Stomach (tissue), 8 donors: ENCODE measurements at regions not wholly inside any gene's neighbourhood (a gene's known extent, or its start where the extent isn't known, plus 50 kb on each side); places are given as distances from the start of the nearest gene placed in this dataset.

Source experiments
- DNase-seq, 2 donors: peaks; one replicate each; pipeline versions ENCODE4 v3.0.0 to v3.0.0-alpha.2; 2013 to 2019
- H3K27ac ChIP-seq, 5 donors: fragments of 200-600 bp in 4 of 5; sonication (generic) in 4 of 5; one replicate each; pipeline ENCODE4 v1.5.1; 2013 to 2019; ENCODE audit warnings: mild to moderate bottlenecking in 1 of 5, moderate library complexity in 1 of 5
- H3K27me3 ChIP-seq, 3 donors: fragments of 200-600 bp; sonication (generic); one replicate each; pipeline ENCODE4 v1.5.1; 2017 to 2019; ENCODE audit warnings: mixed run types in 1 of 3
- H3K36me3 ChIP-seq, 4 donors: fragments of 200-600 bp; sonication (generic); 1 replicate in 3 of 4; 2 replicates in 1 of 4; pipeline ENCODE4 v1.5.1; 2016 to 2019
- H3K4me1 ChIP-seq, 4 donors: fragments of 200-600 bp; sonication (generic); one replicate each; pipeline ENCODE4 v1.5.1; 2016 to 2019
- H3K4me3 ChIP-seq, 4 donors: fragments of 200-600 bp; sonication (generic) in 3 of 4; one replicate each; pipeline ENCODE4 v1.5.1; 2016 to 2019; ENCODE audit warnings: mild to moderate bottlenecking in 1 of 4
- H3K9me3 ChIP-seq, 4 donors: fragments of 200-600 bp; sonication (generic); one replicate each; pipeline ENCODE4 v1.5.1; 2016 to 2019
- CTCF ChIP-seq, 7 experiments: fragments of 450-650 bp in 4 of 7; fragments of 200-600 bp in 3 of 7; sonication (generic) in 3 of 7; IDR thresholded peaks; one replicate each; pipeline ENCODE4 v1.5.1; 2016 to 2019; ENCODE audit warnings: antibody characterized with exemption in 7 of 7, control low read depth in 2 of 7, mild to moderate bottlenecking in 1 of 7
- EP300 ChIP-seq: sonication (generic); formaldehyde crosslinking; IDR thresholded peaks from one replicate; pipeline ENCODE4 v1.6.1; 2017; ENCODE audit warnings: antibody characterized with exemption
- POLR2A ChIP-seq, 4 donors: fragments of 450-650 bp; IDR thresholded peaks; one replicate each; pipeline ENCODE4 v1.6.1; 2016; ENCODE audit warnings: antibody characterized with exemption in 4 of 4, control low read depth in 2 of 4, mild to moderate bottlenecking in 1 of 4, moderate library complexity in 1 of 4
- POLR2AphosphoS5 ChIP-seq, 3 donors: sonication (generic); formaldehyde crosslinking; IDR thresholded peaks; one replicate each; pipeline ENCODE4 v1.6.1; 2016; ENCODE audit warnings: antibody characterized with exemption in 3 of 3
- WGBS, 5 donors: extraction: QIAGEN DNeasy Blood & Tissue Kit in 3 of 5; methylation state at CpG; one replicate each; pipeline versions ENCODE4 v1.1.5 to v1.1.7; 2013 to 2018; 5-methylcytosine and 5-hydroxymethylcytosine counted together
- intact Hi-C: fragments of 100-400 bp; cut with DNase I; formaldehyde crosslinking; loops from one replicate; pipeline ENCODE4 v1.15.1; 2023; ENCODE audit warnings: low total_unique reads
- donor health status: healthy with polysubstance abuse.
- donor health status: Bipolar disorder and iron deficiency.
- donor health status: healthy.

GRCh38 chr12:93300611-93301021 is 77.1 kb upstream of the NUDT4 start:
- Histone ChIP-seq H3K27me3 (no peaks in the 10 kb centered on the region), H3K36me3 (no peaks in the 10 kb centered on the region), H3K9me3 (peaks cover 0 to under 1% (median 0%) of the 10 kb centered on the region in 4 donors), H3K4me3 (no peak overlapping the region), H3K4me1 (peaks cover 0 to 31% (median 2%) of the 10 kb centered on the region in 4 donors), H3K27ac (peak overlapping the region in 1 of 5 donors; percentile 78)
- no peak for DNase-seq
- WGBS, 5 donors = 15 to 46% (median 37%) methylated on average over 2 of the region's 2 CpGs
- intact Hi-C loops = no loop called here
- no peak for TF ChIP-seq POLR2AphosphoS5 (IDR thresholded peaks at IDR 0.05)
- TF ChIP-seq POLR2A (IDR thresholded peaks at IDR 0.05) = no peak
- TF ChIP-seq EP300 = no peak
- no peak for TF ChIP-seq CTCF (IDR thresholded peaks at IDR 0.05)

DNA sequence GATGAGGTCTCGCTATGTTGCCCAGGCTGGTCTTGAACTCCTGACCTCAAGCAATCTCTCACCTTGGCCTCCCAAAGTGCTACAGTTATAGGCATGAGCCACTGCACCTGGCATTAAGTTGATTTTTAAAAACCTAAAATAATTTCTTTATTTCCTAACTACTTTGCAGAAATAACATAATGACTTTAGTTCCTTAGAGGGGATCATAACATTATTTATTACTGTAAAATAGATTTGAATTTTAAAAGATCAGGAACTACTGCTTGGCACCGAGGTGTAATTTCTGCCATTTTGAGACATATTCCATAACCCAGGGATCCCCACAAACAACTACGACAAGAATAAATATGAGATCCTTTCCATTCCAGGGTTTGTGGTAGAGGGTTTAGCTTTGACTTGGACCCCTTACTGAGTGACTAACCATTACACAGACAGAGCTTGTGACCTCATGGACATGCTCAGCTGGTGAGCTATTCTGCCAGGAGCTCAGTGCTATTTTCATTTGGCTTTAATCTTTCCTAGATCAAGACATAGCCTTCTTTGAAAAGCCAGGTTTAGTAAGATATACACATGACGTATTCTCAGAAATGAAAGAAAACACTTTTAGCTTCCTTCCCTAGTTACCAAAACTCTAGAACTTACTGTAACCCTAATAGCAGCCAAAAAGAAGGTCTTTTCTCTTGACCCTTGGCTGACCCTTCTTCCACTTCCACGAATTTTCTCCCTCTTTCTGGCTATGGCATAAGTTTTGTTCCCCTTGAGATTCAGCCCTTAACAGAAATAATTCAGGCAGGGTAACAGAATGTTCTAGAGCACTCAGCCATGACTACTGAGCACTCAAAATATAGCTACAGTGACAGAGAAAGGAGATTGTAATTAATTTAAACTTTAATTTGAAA is 75.1 kb upstream of the NUDT4 start:
- H3K4me3 ChIP-seq = no peak overlapping the region
- peak in 1 of 2 donors; percentile 45 for DNase-seq
- intact Hi-C loops = no loop called here
- H3K4me1 ChIP-seq = peaks cover 0 to 31% (median 2%) of the 10 kb centered on the region in 4 donors
- peak overlapping the region in 4 of 5 donors; percentile 47 to 78 (median 58) for H3K27ac ChIP-seq
- 62 to 76% (median 67%) methylated on average over 5 of the region's 5 CpGs for WGBS, 5 donors
- no peaks in the 10 kb centered on the region for H3K27me3 ChIP-seq
- no peaks in the 10 kb centered on the region for H3K36me3 ChIP-seq
- TF ChIP-seq EP300 (peak; percentile 52), POLR2AphosphoS5 (IDR thresholded peaks at IDR 0.05) (peak in 2 of 3 donors; percentile 42 to 61), POLR2A (IDR thresholded peaks at IDR 0.05) (no peak)
- H3K9me3 ChIP-seq = peaks cover 0 to 15% (median 4%) of the 10 kb centered on the region in 4 donors

DNA sequence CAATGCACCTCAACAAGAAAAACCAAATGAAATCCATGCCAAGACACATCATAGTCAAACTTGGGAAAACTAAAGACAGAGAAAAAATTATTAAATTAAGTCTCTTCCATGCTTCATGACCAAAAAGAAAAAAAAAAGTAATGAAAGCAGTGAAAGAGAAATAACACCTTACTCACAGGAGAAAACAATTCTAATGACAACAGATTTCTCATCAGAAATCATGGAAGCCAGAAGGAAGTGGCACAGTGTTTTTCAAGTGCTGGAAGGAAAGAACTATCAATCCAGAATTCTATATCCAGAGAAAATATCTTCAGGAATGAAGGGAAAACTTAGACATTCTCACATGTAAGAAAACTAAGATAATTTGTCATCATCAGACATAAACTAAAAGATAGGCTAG is 71.1 kb upstream of the NUDT4 start:
- Histone ChIP-seq H3K4me1 (peaks cover 0 to 10% (median 2%) of the 10 kb centered on the region in 4 donors), H3K27ac (no peak overlapping the region), H3K4me3 (no peak overlapping the region), H3K36me3 (no peaks in the 10 kb centered on the region), H3K9me3 (peaks cover 0 to 15% (median 4%) of the 10 kb centered on the region in 4 donors), H3K27me3 (no peaks in the 10 kb centered on the region)
- DNase-seq = no peak
- intact Hi-C loops = no loop called here
- TF ChIP-seq POLR2AphosphoS5 (IDR thresholded peaks at IDR 0.05) = no peak
- TF ChIP-seq CTCF (IDR thresholded peaks at IDR 0.05) = no peak
- TF ChIP-seq EP300 = no peak
- no peak for TF ChIP-seq POLR2A (IDR thresholded peaks at IDR 0.05)

DNA sequence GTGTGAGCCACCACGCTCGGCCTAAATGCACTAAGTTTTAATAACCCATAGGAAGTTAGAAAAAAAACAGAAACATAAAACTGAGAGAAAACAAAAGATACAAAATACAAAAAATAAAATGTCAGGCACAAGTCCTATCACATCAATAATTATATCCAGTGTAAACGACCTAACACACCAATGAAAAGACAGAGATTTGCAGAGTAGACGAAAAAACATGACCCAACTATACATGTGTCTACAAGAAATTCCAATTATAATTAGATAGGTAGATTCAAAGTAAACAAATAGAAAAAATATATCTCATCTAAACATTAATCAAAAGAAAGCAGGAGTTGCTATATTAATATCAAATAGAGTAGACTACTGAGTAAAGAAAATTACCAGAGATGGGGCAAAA is 69.4 kb upstream of the NUDT4 start:
- 88 to 93% (median 91%) methylated on average over 4 of the region's 4 CpGs for WGBS, 5 donors

DNA sequence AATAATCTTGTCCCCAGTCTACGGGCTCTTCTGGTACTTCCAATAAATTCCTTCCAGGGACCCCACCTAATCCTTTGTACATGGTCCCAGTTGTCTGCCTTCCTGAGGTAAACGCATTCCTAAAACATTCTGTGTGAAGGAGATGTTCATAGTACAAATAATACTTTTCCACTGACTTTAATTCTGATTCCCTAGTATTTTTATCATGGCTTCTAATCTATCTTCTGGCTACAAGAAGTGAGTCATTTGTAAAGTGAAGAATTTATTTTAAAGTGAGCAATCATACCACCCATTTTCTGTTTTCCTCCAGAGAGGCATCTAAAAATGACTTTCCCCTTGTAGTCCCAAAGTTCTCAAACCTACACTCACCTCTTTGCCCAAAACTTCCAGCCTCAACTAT is 65.9 kb upstream of the NUDT4 start:
- TF ChIP-seq POLR2AphosphoS5 (IDR thresholded peaks at IDR 0.05) (no peak), CTCF (IDR thresholded peaks at IDR 0.05) (no peak), POLR2A (IDR thresholded peaks at IDR 0.05) (no peak), EP300 (no peak)
- no peak overlapping the region for H3K27ac ChIP-seq

More for the DNA sequence above, 69.4 kb upstream of the NUDT4 start:
- no peak overlapping the region for H3K27ac ChIP-seq
- DNase-seq = no peak
- H3K4me3 ChIP-seq = no peak overlapping the region
- no peaks in the 10 kb centered on the region for H3K36me3 ChIP-seq
- no peaks in the 10 kb centered on the region for H3K4me1 ChIP-seq
- H3K27me3 ChIP-seq = no peaks in the 10 kb centered on the region
- intact Hi-C loops = no loop called here
- no peak for TF ChIP-seq POLR2AphosphoS5 (IDR thresholded peaks at IDR 0.05)
- H3K9me3 ChIP-seq = peaks cover 0 to 15% (median 4%) of the 10 kb centered on the region in 4 donors

More for the DNA sequence above, 65.9 kb upstream of the NUDT4 start:
- no peaks in the 10 kb centered on the region for H3K36me3 ChIP-seq
- peaks cover 5 to 9% (median 7%) of the 10 kb centered on the region in 4 donors for H3K4me1 ChIP-seq
- WGBS, 5 donors = 92 to 97% (median 96%) methylated on average over 2 of the region's 2 CpGs
- intact Hi-C loops = no loop called here
- H3K9me3 ChIP-seq = peaks cover 0 to 3% (median under 1%) of the 10 kb centered on the region in 4 donors
- no peaks in the 10 kb centered on the region for H3K27me3 ChIP-seq
- H3K4me3 ChIP-seq = no peak overlapping the region
- DNase-seq = no peak
